ENCODE measurements at regions not wholly inside any gene's neighbourhood (a gene's known extent, or its start where the extent isn't known, plus 50 kb on each side); places are given as distances from the start of the nearest gene placed in this dataset.

DNA sequence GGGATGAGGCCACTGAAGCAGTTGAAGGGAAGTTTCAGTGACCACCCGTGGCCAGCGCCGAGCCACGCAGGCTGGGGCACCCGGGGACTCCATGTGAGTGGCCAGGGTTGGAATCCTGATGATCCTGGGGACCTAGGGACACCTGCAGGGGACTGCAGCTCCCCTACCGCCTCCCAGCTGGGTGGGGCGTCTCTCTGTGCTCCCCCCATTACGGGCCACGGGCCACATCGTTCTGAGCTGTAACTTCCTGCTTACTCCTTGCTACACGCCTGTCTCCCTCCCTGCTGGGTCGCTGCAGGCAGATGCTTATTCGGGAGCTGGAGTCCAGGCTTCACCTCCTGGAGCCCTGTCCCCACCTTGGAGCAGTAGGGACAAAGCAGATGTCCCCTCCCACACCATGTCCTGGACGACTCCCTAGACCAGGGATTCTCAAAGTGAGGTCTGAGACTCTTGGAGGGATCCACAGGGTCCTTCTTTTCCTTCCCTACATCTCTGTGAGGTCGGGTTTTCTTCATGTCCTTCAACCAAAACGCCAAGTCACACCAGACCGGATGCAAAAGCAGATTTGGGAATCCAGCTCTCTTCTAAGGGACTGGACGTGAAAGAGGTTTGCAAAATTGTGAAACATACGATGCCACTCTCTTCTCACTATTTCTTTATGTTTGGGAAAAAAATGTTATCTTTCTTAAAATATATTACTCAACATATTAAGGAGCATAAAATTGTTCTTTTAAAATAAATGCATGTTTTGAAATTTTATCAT is 85.9 kb upstream of the NCOR2 start:
- H2AFZ ChIP-seq (replicated peaks; ENCODE audit: low read length, poor library complexity): peak overlapping the region; percentile 81
- peak overlapping the region; percentile 94 for H4K5ac ChIP-seq (ENCODE audit: low read depth, low read length)
- intact Hi-C loops (cut with micrococcal nuclease) (loop anchor here (10.0 kb wide), 1 partner anchor 111 kb away; no protein-coding TSS in a partner anchor), dilution Hi-C loops (cut with HindIII; ENCODE audit: low sequenced_read_pairs, unreplicated experiment) (no loop called here), in situ Hi-C loops (cut with MboI; ENCODE audit: low sequenced_read_pairs) (no loop called here)
- H4K20me1 ChIP-seq (ENCODE audit: insufficient read depth, low read length): no peaks in the 10 kb centered on the region
- ChIA-PET CTCF (no interaction called here), POLR2A (ENCODE audit: unreplicated experiment) (no interaction called here)
- no peak for ATAC-seq (ENCODE audit: low read depth)
- peak overlapping the region; percentile 61 for H3K4ac ChIP-seq (ENCODE audit: low read depth, low read length)
- peaks cover 25% of the 10 kb centered on the region for H3K4me1 ChIP-seq (ENCODE audit: control insufficient read depth, insufficient read depth, low read length)
- H2BK20ac ChIP-seq (ENCODE audit: low read depth, low read length): peak overlapping the region; percentile 44; the same call in 1 of the 2 replicates
- H3K4me2 ChIP-seq (ENCODE audit: low read depth, low read length): no peak overlapping the region
- peak overlapping the region; percentile 61 for H2BK120ac ChIP-seq (ENCODE audit: low read depth, low read length)
- no peaks in the 10 kb centered on the region for H3K79me1 ChIP-seq (ENCODE audit: low read depth in 1 of 2, low read length in 2 of 2)
- peak; percentile 17 for DNase-seq
- WGBS, 2 experiments (ENCODE audit: extremely low coverage in 2 of 2, insufficient read length in 1 of 2): no CpG with 5 or more reads among the region's 19 CpGs
- H3K36me3 ChIP-seq (ENCODE audit: control insufficient read depth, insufficient read depth, low read length): no peaks in the 10 kb centered on the region
- H3K9me1 ChIP-seq (ENCODE audit: insufficient read depth, low read length): peaks cover 2% of the 10 kb centered on the region; the same call in 1 of the 2 replicates
- no peak overlapping the region for H3K4me3 ChIP-seq (ENCODE audit: insufficient read depth, low read depth, low read length)
- H3K9ac ChIP-seq (ENCODE audit: low read depth, low read length): peak overlapping the region; percentile 44; the same call in 1 of the 2 replicates
- no peak overlapping the region for H3K56ac ChIP-seq (ENCODE audit: extremely low read depth, insufficient read depth, low read length)
- peak overlapping the region; percentile 86 for H4K91ac ChIP-seq (ENCODE audit: insufficient read depth, low read depth, low read length)
- peak overlapping the region; percentile 2 for H2AK9ac ChIP-seq (replicated peaks; ENCODE audit: low read depth, low read length, poor library complexity)
- H3K14ac ChIP-seq (replicated peaks; ENCODE audit: low read depth, low read length): peak overlapping the region; percentile 89
- H3K18ac ChIP-seq (ENCODE audit: low read depth, low read length): peak overlapping the region; percentile 87
- BruUV-seq (replicated peaks): no TSS peak
- no peaks in the 10 kb centered on the region for H3K27me3 ChIP-seq (ENCODE audit: control insufficient read depth, insufficient read depth, low read length)
- H3K9me3 ChIP-seq (ENCODE audit: control insufficient read depth, insufficient read depth, low read length): peaks cover 10% of the 10 kb centered on the region
- no peak overlapping the region for H2BK5ac ChIP-seq (ENCODE audit: low read depth, low read length, poor library complexity, severe bottlenecking)
- TF ChIP-seq CHD1 (IDR thresholded peaks at IDR 0.05; ENCODE audit: low read depth, low read length): no peak
- no peak for TF ChIP-seq MAZ (IDR thresholded peaks at IDR 0.05; ENCODE audit: borderline replicate concordance, low read depth, low read length)
- peak overlapping the region; percentile 14; the same call in 1 of the 2 replicates for H3K23ac ChIP-seq (ENCODE audit: low read depth, low read length)
- H2AK5ac ChIP-seq (ENCODE audit: low read depth, low read length): peak overlapping the region; percentile 10; the same call in 1 of the 2 replicates
- H3K27ac ChIP-seq (ENCODE audit: insufficient read depth, low read length): peak overlapping the region; percentile 39; the same call in 1 of the 2 replicates
- peak overlapping the region; percentile 44; the same call in 1 of the 3 replicates for H2BK15ac ChIP-seq (ENCODE audit: low read depth, low read length)
- peak overlapping the region; percentile 82 to 91 for H4K8ac ChIP-seq (ENCODE audit: low read depth in 2 of 2, low read length in 2 of 2)

All from IMR-90 (cell line).